Duodenal mucosa (tissue), 2 donors: ENCODE measurements at regions not wholly inside any gene's neighbourhood (a gene's known extent, or its start where the extent isn't known, plus 50 kb on each side); places are given as distances from the start of the nearest gene placed in this dataset.

Source experiments
- H3K27ac ChIP-seq: one replicate; pipeline ENCODE4 v1.7.0; 2013; ENCODE audit warnings: low read depth, low read length
- H3K27me3 ChIP-seq, 2 donors: one replicate each; pipeline ENCODE4 v1.7.0; 2013; ENCODE audit warnings: low read length in 2 of 2, control low read depth in 1 of 2; ENCODE audit not compliant: insufficient read depth in 2 of 2, control insufficient read depth in 1 of 2
- H3K36me3 ChIP-seq, 2 donors: one replicate each; pipeline ENCODE4 v1.7.0; 2013; ENCODE audit warnings: low read length in 2 of 2, control low read depth in 1 of 2; ENCODE audit not compliant: insufficient read depth in 2 of 2, control insufficient read depth in 1 of 2
- H3K4me1 ChIP-seq, 2 donors: one replicate each; pipeline ENCODE4 v1.7.0; 2013; ENCODE audit warnings: low read length in 2 of 2, control low read depth in 1 of 2; ENCODE audit not compliant: insufficient read depth in 2 of 2, control insufficient read depth in 1 of 2
- H3K4me3 ChIP-seq, 2 donors: one replicate each; pipeline ENCODE4 v1.7.0; 2013; ENCODE audit warnings: low read length in 2 of 2, low read depth in 1 of 2
- H3K9ac ChIP-seq, 2 donors: one replicate each; pipeline ENCODE4 v1.7.0; 2013; ENCODE audit warnings: low read length in 2 of 2, low read depth in 1 of 2
- H3K9me3 ChIP-seq, 2 donors: one replicate each; pipeline ENCODE4 v1.7.0; 2013; ENCODE audit warnings: low read length in 2 of 2, control low read depth in 1 of 2; ENCODE audit not compliant: control insufficient read depth in 1 of 2

DNA sequence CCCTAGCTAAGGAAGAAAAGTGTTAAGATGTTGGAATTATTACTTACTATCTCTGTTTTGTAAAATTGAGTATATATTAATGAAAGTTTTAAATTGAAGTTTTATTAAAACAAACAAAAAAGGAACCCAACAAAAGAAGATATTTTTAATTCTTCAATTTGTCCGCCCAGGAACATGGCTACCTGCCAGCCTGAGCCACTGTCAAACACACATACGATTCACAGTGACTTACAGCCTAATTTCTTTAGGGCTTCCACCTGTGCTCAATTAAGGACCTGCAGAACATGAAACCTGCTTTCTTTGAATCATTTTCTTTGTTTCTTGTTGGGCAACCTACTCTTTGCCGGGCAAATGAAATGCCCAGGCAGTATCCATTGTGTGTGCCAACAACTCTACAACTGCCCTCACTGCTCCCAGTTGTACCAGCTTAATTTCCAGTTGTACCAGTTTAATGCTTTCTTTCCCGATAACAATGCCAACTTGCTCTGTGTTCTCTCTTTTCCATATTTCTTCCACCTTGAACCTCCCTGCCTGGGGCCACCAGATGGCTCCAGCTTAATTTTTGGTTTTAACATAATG, 181.7 kb downstream of the GBA3 start:
- Histone ChIP-seq H3K9me3 (no peaks in the 10 kb centered on the region), H3K9ac (no peak overlapping the region), H3K4me1 (no peaks in the 10 kb centered on the region), H3K4me3 (no peak overlapping the region), H3K36me3 (no peaks in the 10 kb centered on the region), H3K27ac (no peak overlapping the region), H3K27me3 (no peaks in the 10 kb centered on the region)

- no peak overlapping the region for H3K9ac ChIP-seq
- H3K36me3 ChIP-seq: no peaks in the 10 kb centered on the region
- H3K4me1 ChIP-seq: no peaks in the 10 kb centered on the region
- H3K9me3 ChIP-seq: no peaks in the 10 kb centered on the region
- H3K4me3 ChIP-seq: no peak overlapping the region
- no peaks in the 10 kb centered on the region for H3K27me3 ChIP-seq
- H3K27ac ChIP-seq: no peak overlapping the region
Observed at GRCh38 chr4:22873899-22874298, 181.2 kb downstream of the GBA3 start.

DNA sequence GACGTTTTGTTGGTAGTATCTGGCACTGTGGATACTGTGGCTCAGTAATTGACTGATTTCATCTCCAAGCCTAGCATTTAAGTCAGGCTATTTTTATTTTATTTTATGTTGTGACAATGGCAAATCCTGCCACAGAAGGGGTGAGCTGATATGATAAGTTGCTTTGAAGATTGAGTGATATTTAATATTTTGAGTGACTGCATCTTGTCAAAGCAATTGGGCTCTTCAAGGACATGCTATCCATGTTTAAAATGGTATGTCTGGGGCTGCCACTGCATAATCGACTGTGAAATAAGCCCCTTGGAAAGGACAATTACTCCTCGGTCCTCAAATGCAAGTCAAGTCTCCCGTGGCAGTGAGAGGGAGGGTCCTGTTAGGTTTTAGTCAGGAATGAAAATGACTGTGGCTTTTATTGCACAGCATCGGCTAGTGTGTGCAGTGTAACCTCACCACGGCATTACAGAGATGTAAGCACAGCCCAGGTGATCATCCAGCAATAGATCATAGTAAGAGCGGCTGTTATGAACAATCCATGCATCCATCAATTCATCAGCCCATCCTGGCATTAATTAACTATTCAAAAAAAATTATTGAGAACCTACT, 178.2 kb downstream of the GBA3 start:
- H3K36me3 ChIP-seq: no peaks in the 10 kb centered on the region
- no peaks in the 10 kb centered on the region for H3K9me3 ChIP-seq
- no peaks in the 10 kb centered on the region for H3K27me3 ChIP-seq
- H3K27ac ChIP-seq: no peak overlapping the region
- H3K9ac ChIP-seq: no peak overlapping the region
- H3K4me1 ChIP-seq: no peaks in the 10 kb centered on the region
- H3K4me3 ChIP-seq: no peak overlapping the region

DNA sequence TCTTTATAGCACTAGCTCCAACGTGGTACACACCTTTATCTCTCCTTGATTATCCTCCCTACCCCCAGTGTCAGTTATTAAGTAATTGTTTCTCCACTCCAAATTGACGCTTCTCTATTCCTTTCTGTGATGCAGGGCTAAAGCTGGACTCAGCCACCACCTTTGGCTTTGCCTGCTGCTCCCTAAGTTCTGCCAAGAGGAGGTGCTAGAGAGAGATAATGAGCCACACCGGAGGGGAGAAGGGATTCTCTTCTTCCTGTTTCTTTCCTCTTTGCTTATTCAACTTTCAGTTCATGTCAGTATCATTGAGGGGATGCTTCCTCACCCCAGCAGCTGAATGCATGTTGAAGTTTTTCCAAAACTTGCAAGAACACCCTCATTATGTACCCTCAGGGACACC, 176.5 kb downstream of the GBA3 start:
- H3K4me1 ChIP-seq: no peaks in the 10 kb centered on the region
- no peak overlapping the region for H3K4me3 ChIP-seq
- H3K36me3 ChIP-seq: no peaks in the 10 kb centered on the region
- H3K27ac ChIP-seq: no peak overlapping the region
- H3K9ac ChIP-seq: no peak overlapping the region
- H3K27me3 ChIP-seq: no peaks in the 10 kb centered on the region
- no peaks in the 10 kb centered on the region for H3K9me3 ChIP-seq
